Neural cell (in vitro differentiated cells): ENCODE measurements at regions not wholly inside any gene's neighbourhood (a gene's known extent, or its start where the extent isn't known, plus 50 kb on each side); places are given as distances from the start of the nearest gene placed in this dataset.

Experiments used
- H2AFZ ChIP-seq: fragments of 200-600, 300-800 bp; sonication (generic), shearing (Covaris generic); 2 replicates; pipeline ENCODE4 v1.6.0; 2014; ENCODE audit warnings: low read depth, mild to moderate bottlenecking, antibody characterized with exemption, low read length, moderate library complexity
- H3F3A ChIP-seq: fragments of 200-600 bp; shearing (Covaris generic); 2 replicates; pipeline ENCODE4 v1.6.1; 2016; ENCODE audit warnings: mild to moderate bottlenecking, moderate library complexity, mixed read lengths, antibody characterized with exemption, low read length; ENCODE audit not compliant: insufficient read depth, poor library complexity, severe bottlenecking
- H3K27ac ChIP-seq: fragments of 200-600, 300-800 bp; sonication (generic), shearing (Covaris generic); 2 replicates; pipeline ENCODE4 v1.5.1; 2014; ENCODE audit warnings: mild to moderate bottlenecking, low read length, moderate library complexity
- H3K27me3 ChIP-seq: fragments of 300-800, 200-600 bp; sonication (generic), shearing (Covaris generic); 2 replicates; pipeline ENCODE4 v1.6.0; 2014; ENCODE audit warnings: mild to moderate bottlenecking, low read depth, low read length, moderate library complexity; ENCODE audit not compliant: insufficient read depth
- H3K36me3 ChIP-seq: fragments of 300-800, 200-600 bp; sonication (generic), shearing (Covaris generic); 2 replicates; pipeline ENCODE4 v1.5.1; 2014; ENCODE audit warnings: mild to moderate bottlenecking, antibody characterized with exemption, low read length, moderate library complexity; ENCODE audit not compliant: insufficient read depth
- H3K4me2 ChIP-seq: fragments of 300-800, 200-600 bp; sonication (generic), shearing (Covaris generic); 2 replicates; pipeline ENCODE4 v1.6.0; 2014; ENCODE audit warnings: mild to moderate bottlenecking, low read length
- H3K4me3 ChIP-seq: fragments of 300-800, 200-600 bp; sonication (generic), shearing (Covaris generic); 2 replicates; pipeline ENCODE4 v1.5.1; 2014; ENCODE audit warnings: mild to moderate bottlenecking, low read length, moderate library complexity
- H3K79me2 ChIP-seq: fragments of 200-600 bp; shearing (Covaris generic); replicated peaks from 2 replicates; pipeline ENCODE4 v1.6.0; 2014; ENCODE audit warnings: mild to moderate bottlenecking, low read length, moderate library complexity; ENCODE audit not compliant: insufficient read depth
- H3K9ac ChIP-seq: fragments of 300-800, 200-600 bp; sonication (generic), shearing (Covaris generic); 2 replicates; pipeline ENCODE4 v1.6.1; 2016; ENCODE audit warnings: mild to moderate bottlenecking, low read length, mixed read lengths
- H3K9me2 ChIP-seq: fragments of 200-600 bp; shearing (Covaris generic); 2 replicates; pipeline ENCODE4 v1.6.1; 2016; ENCODE audit warnings: mild to moderate bottlenecking, low read length, mixed read lengths; ENCODE audit not compliant: insufficient read depth
- H3K9me3 ChIP-seq: fragments of 200-600, 300-800 bp; sonication (generic), shearing (Covaris generic); 2 replicates; pipeline ENCODE4 v1.6.1; 2016; ENCODE audit warnings: mild to moderate bottlenecking, mixed run types, low read length, moderate library complexity, mixed read lengths
- H4K20me1 ChIP-seq: fragments of 200-600 bp; shearing (Covaris generic); 2 replicates; pipeline ENCODE4 v1.6.1; 2016; ENCODE audit warnings: mild to moderate bottlenecking, mixed run types; ENCODE audit not compliant: insufficient read depth
- EP300 ChIP-seq: fragments of 450-650 bp; conservative IDR thresholded peaks from 2 replicates; pipeline ENCODE4 v1.6.1; 2014; ENCODE audit warnings: antibody characterized with exemption, mild to moderate bottlenecking, moderate library complexity; ENCODE audit not compliant: poor library complexity, severe bottlenecking
- EZH2 ChIP-seq: fragments of 200-600, 300-800 bp; shearing (Covaris generic), sonication (generic); IDR thresholded peaks from 2 replicates; pipeline ENCODE4 v1.6.1; 2014; ENCODE audit warnings: antibody characterized with exemption, low read length, borderline replicate concordance, mild to moderate bottlenecking; ENCODE audit not compliant: insufficient read depth, poor library complexity, severe bottlenecking
- MXI1 ChIP-seq: fragments of 450-650 bp; conservative IDR thresholded peaks from 2 replicates; pipeline ENCODE4 v1.6.1; 2014; ENCODE audit warnings: antibody characterized with exemption, mild to moderate bottlenecking; ENCODE audit not compliant: poor library complexity, severe bottlenecking
- POLR2AphosphoS5 ChIP-seq: IDR thresholded peaks from 2 replicates; pipeline ENCODE4 v1.6.1; 2012
- RAD21 ChIP-seq: fragments of 450-650 bp; conservative IDR thresholded peaks from 2 replicates; pipeline ENCODE4 v1.6.1; 2014; ENCODE audit warnings: antibody characterized with exemption, mild to moderate bottlenecking, moderate library complexity
- REST ChIP-seq: IDR thresholded peaks from 2 replicates; pipeline ENCODE4 v1.6.1; 2012; ENCODE audit warnings: borderline replicate concordance
- SMC3 ChIP-seq: fragments of 450-650 bp; conservative IDR thresholded peaks from 2 replicates; pipeline ENCODE4 v1.6.1; 2014; ENCODE audit warnings: antibody characterized with exemption, mild to moderate bottlenecking, moderate library complexity; ENCODE audit not compliant: poor library complexity
- TAF1 ChIP-seq: IDR thresholded peaks from 2 replicates; pipeline ENCODE4 v1.6.1; 2012; ENCODE audit warnings: low read depth
- TF ChIP-seq, protein P1 (sequence below): fragments of 450-650 bp; IDR thresholded peaks from 2 replicates; pipeline ENCODE4 v1.5.1; 2014; ENCODE audit warnings: antibody characterized with exemption, mild to moderate bottlenecking, moderate library complexity; ENCODE audit not compliant: poor library complexity, severe bottlenecking

GRCh38 chr4:29326004-29326403 lies 1394.2 kb upstream of the PCDH7 start:
- peak overlapping the region; percentile 72 for H3K27ac ChIP-seq
- H3K4me3 ChIP-seq: no peak overlapping the region
- no peaks in the 10 kb centered on the region for H3K27me3 ChIP-seq
- H3K9ac ChIP-seq: no peak overlapping the region
- H3K9me2 ChIP-seq: no peaks in the 10 kb centered on the region
- H3K36me3 ChIP-seq: no peaks in the 10 kb centered on the region
- H2AFZ ChIP-seq: no peak overlapping the region
- H3K9me3 ChIP-seq: no peaks in the 10 kb centered on the region
- TF ChIP-seq EP300 (peak; percentile 74), MXI1 (no peak), REST (peak; percentile 16), POLR2AphosphoS5 (peak; percentile 49), SMC3 (no peak), EZH2 (no peak), RAD21 (no peak), TAF1 (no peak)
- TF ChIP-seq, protein P1, sequence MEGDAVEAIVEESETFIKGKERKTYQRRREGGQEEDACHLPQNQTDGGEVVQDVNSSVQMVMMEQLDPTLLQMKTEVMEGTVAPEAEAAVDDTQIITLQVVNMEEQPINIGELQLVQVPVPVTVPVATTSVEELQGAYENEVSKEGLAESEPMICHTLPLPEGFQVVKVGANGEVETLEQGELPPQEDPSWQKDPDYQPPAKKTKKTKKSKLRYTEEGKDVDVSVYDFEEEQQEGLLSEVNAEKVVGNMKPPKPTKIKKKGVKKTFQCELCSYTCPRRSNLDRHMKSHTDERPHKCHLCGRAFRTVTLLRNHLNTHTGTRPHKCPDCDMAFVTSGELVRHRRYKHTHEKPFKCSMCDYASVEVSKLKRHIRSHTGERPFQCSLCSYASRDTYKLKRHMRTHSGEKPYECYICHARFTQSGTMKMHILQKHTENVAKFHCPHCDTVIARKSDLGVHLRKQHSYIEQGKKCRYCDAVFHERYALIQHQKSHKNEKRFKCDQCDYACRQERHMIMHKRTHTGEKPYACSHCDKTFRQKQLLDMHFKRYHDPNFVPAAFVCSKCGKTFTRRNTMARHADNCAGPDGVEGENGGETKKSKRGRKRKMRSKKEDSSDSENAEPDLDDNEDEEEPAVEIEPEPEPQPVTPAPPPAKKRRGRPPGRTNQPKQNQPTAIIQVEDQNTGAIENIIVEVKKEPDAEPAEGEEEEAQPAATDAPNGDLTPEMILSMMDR: no peak
- H3K79me2 ChIP-seq: no peaks in the 10 kb centered on the region
- peak overlapping the region; percentile 25 for H3K4me2 ChIP-seq
- H3F3A ChIP-seq: no peaks in the 10 kb centered on the region
- no peaks in the 10 kb centered on the region for H4K20me1 ChIP-seq

DNA sequence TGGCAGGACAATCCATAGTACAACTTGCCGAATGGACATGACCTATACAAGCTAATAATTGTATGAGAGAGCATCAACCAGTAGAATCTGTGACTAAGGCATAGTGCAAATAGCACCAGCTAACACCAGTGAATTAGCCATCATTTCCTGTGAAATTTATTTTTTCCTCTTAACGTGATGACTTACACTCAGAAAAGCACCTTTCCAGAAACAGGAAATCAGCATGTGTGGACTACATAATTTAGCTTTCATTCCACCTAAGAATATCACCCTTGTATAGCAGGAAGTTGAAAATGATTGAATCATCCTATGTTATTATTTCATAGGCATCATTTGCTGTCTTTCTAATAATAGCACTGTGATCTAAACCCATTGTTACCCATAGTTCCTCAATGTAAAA lies 1393.4 kb upstream of the PCDH7 start:
- Histone ChIP-seq H3K27me3 (no peaks in the 10 kb centered on the region), H3K4me3 (no peak overlapping the region), H3K36me3 (no peaks in the 10 kb centered on the region), H4K20me1 (no peaks in the 10 kb centered on the region), H3K9me2 (no peaks in the 10 kb centered on the region), H3K79me2 (no peaks in the 10 kb centered on the region), H3K27ac (peak overlapping the region; percentile 72), H2AFZ (no peak overlapping the region), H3K4me2 (peak overlapping the region; percentile 25), H3K9ac (peak overlapping the region; percentile 9), H3K9me3 (no peaks in the 10 kb centered on the region), H3F3A (no peaks in the 10 kb centered on the region)
- TF ChIP-seq, protein P1: no peak
- peak; percentile 24 for TF ChIP-seq EP300
- no peak for TF ChIP-seq SMC3
